HepG2 (cell line): ENCODE measurements at regions not wholly inside any gene's neighbourhood (a gene's known extent, or its start where the extent isn't known, plus 50 kb on each side); places are given as distances from the start of the nearest gene placed in this dataset.

ENCODE experiments used
- ATAC-seq: fragments of 200-7000 bp; cut with Tn5 transposase; 3 replicates; pipeline ENCODE4 v1.9.1; 2020; ENCODE audit warnings: mild to moderate bottlenecking, moderate library complexity
- BruUV-seq: library from RNA; stranded (reverse); fragments of 400-500 nt; replicated peaks from 2 replicates; lab custom pipeline; 2021; lab: Mats Ljungman, UMichigan
- CTCF ChIA-PET: fragments of 300-600 bp; formaldehyde crosslinking; extraction: SDS; loops from one replicate; lab custom pipeline; 2021; ENCODE audit warnings: low total read pairs, inconsistent platforms, low intra/inter-chr PET ratio; lab: Yijun Ruan, JAX
- POLR2A ChIA-PET: fragments of 350-600 bp; sonication (Branson Sonifier 250); formaldehyde crosslinking; loops from one replicate; lab custom pipeline; 2020; ENCODE audit warnings: antibody characterized with exemption, inconsistent platforms; lab: Yijun Ruan, JAX
- DNase-seq: peaks from one replicate; pipeline ENCODE4 v3.0.0-alpha.2; 2015; ENCODE audit warnings: low spot score
- FAIRE-seq: peaks from 3 replicates; lab custom pipeline; 2011; peaks lifted over from hg19 to GRCh38; lab: Jason Lieb, UNC
- H2AFZ ChIP-seq: one replicate; pipeline ENCODE4 v1.6.1; 2011; ENCODE audit warnings: low read length, inconsistent platforms
- H3K27ac ChIP-seq: fragments of 300-600 bp; 3 replicates; pipeline ENCODE4 v1.8.0; 2011; ENCODE audit warnings: mixed run types, mild to moderate bottlenecking, mixed read lengths, low read length, inconsistent platforms; ENCODE audit not compliant: insufficient read depth; ENCODE audit errors: extremely low read length
- H3K27me3 ChIP-seq, 2 experiments: fragments of 200-600 bp in 1 of 2; 2 replicates in 1 of 2; 3 replicates in 1 of 2; pipeline versions ENCODE4 v1.6.0 to v1.8.0; 2011; ENCODE audit warnings: low read length in 2 of 2, mild to moderate bottlenecking in 2 of 2, moderate library complexity in 2 of 2, inconsistent platforms in 1 of 2; ENCODE audit not compliant: insufficient read depth in 2 of 2, control insufficient read depth in 1 of 2
- H3K36me3 ChIP-seq, 2 experiments: fragments of 200-600 bp in 1 of 2; replicated peaks in 1 of 2; 2 replicates in 1 of 2; 3 replicates in 1 of 2; pipeline versions ENCODE4 v1.5.1 to v1.8.0; 2011; ENCODE audit warnings: low read length in 2 of 2, inconsistent platforms in 1 of 2; ENCODE audit not compliant: insufficient read depth in 2 of 2, control insufficient read depth in 1 of 2
- H3K4me1 ChIP-seq: 2 replicates; pipeline ENCODE4 v1.5.1; 2012; ENCODE audit warnings: low read length, inconsistent platforms; ENCODE audit not compliant: insufficient read depth
- H3K4me2 ChIP-seq: 2 replicates; pipeline ENCODE4 v1.6.0; 2011; ENCODE audit warnings: low read depth, low read length, inconsistent platforms
- H3K4me3 ChIP-seq, 3 experiments: fragments of 200-600 bp in 1 of 3; sonication (generic), shearing (Covaris generic) in 1 of 3; replicated peaks in 1 of 3; 2 replicates each; pipeline ENCODE4 v1.5.1; 2011 to 2016; ENCODE audit warnings: low read length in 3 of 3, inconsistent platforms in 2 of 3, low read depth in 2 of 3, mild to moderate bottlenecking in 2 of 3, control low read depth in 1 of 3, mixed read lengths in 1 of 3; ENCODE audit not compliant: insufficient read depth in 1 of 3
- H3K79me2 ChIP-seq: one replicate; pipeline ENCODE4 v1.6.1; 2011; ENCODE audit warnings: low read length, inconsistent platforms; ENCODE audit not compliant: insufficient read depth
- H3K9ac ChIP-seq: 2 replicates; pipeline ENCODE4 v1.6.0; 2011; ENCODE audit warnings: mild to moderate bottlenecking, low read depth, low read length, inconsistent platforms; ENCODE audit not compliant: insufficient read depth
- H3K9me3 ChIP-seq: 2 replicates; pipeline ENCODE4 v1.5.1; 2012; ENCODE audit warnings: mild to moderate bottlenecking, low read length
- H4K20me1 ChIP-seq: 2 replicates; pipeline ENCODE4 v1.6.0; 2011; ENCODE audit warnings: inconsistent platforms, mild to moderate bottlenecking, low read length, moderate library complexity; ENCODE audit not compliant: insufficient read depth
- CHD2 ChIP-seq: IDR thresholded peaks from 2 replicates; pipeline ENCODE4 v1.6.1; 2011; ENCODE audit warnings: low read depth, low read length, improper control_type of control experiment
- HCFC1 ChIP-seq: fragments of 150-350 bp; IDR thresholded peaks from 2 replicates; pipeline ENCODE4 v1.6.1; 2014; ENCODE audit warnings: low read depth, low read length
- PCBP2 ChIP-seq: fragments of 200-400 bp; formaldehyde crosslinking; optimal IDR thresholded peaks from 2 replicates; pipeline ENCODE3; 2018; ENCODE audit warnings: low read length, low read depth; ENCODE audit not compliant: poor library complexity, severe bottlenecking
- RARG ChIP-seq: sonication (generic); formaldehyde crosslinking; IDR thresholded peaks from 2 replicates; pipeline ENCODE4 v1.4.0; 2020; ENCODE audit warnings: low read depth, mild to moderate bottlenecking, missing genetic modification reagents
- RFXANK ChIP-seq: IDR thresholded peaks from 2 replicates; pipeline ENCODE4 v1.6.1; 2016
- WGBS: methylation state at CpG from one replicate; pipeline ENCODE4 v1.1.6; 2017; ENCODE audit warnings: low lambda C conversion rate; 5-methylcytosine and 5-hydroxymethylcytosine counted together
- in situ Hi-C: cut with HindIII; loops from 2 replicates; pipeline ENCODE4 v1.10.0; 2017; ENCODE audit warnings: low pct_unique_long_range_greater_than_20kb; ENCODE audit not compliant: extremely low pct_ligation_motif_present
- intact Hi-C: fragments of 100-400 bp; cut with micrococcal nuclease; formaldehyde crosslinking; loops from one replicate; pipeline ENCODE4 v1.10.0; 2022; ENCODE audit not compliant: unreplicated experiment

- BruUV-seq, result no TSS peak
- H3K27me3 ChIP-seq, result peaks cover 0 to 8% of the 10 kb centered on the region in 2 experiments; a peak in 1 of 5 replicates
- intact Hi-C loops, result no loop called here
- H3K36me3 ChIP-seq, result no peaks in the 10 kb centered on the region
- H3K9ac ChIP-seq, result no peak overlapping the region
- no peak overlapping the region for H3K4me3 ChIP-seq
- DNase-seq, result no peak
- CTCF ChIA-PET, result no interaction called here
- WGBS, result 48% methylated on average over 13 of the region's 13 CpGs
- no peaks in the 10 kb centered on the region for H4K20me1 ChIP-seq
- H3K4me2 ChIP-seq, result no peak overlapping the region
- H3K9me3 ChIP-seq, result no peaks in the 10 kb centered on the region
- H3K4me1 ChIP-seq, result 0 out of 2 replicates have a peak, but pooled peaks cover 8% of the 10 kb centered on the region
- TF ChIP-seq HCFC1, result no peak
- no peak for TF ChIP-seq PCBP2
- TF ChIP-seq, all 625 proteins: peak for 0
- in situ Hi-C loops, result no loop called here
- FAIRE-seq (no peak), ATAC-seq (no peak)
- H2AFZ ChIP-seq, result no peak overlapping the region
- no peaks in the 10 kb centered on the region for H3K79me2 ChIP-seq
- POLR2A ChIA-PET, result no interaction called here
- H3K27ac ChIP-seq, result no peak overlapping the region
These were observed 281.7 kb downstream of the KLF6 start for GRCh38 chr10:3503299-3503698.

GRCh38 chr10:3502673-3503072, 282.3 kb downstream of the KLF6 start:
- no peaks in the 10 kb centered on the region for H3K36me3 ChIP-seq
- no peak overlapping the region for H3K27ac ChIP-seq
- BruUV-seq, result no TSS peak
- no peak overlapping the region for H3K9ac ChIP-seq
- intact Hi-C loops, result no loop called here
- no peak overlapping the region for H3K4me2 ChIP-seq
- no peak overlapping the region for H2AFZ ChIP-seq
- WGBS, result 15% methylated on average over 6 of the region's 6 CpGs
- no peaks in the 10 kb centered on the region for H4K20me1 ChIP-seq
- H3K79me2 ChIP-seq, result no peaks in the 10 kb centered on the region
- no peak for ATAC-seq
- peaks cover 0 to 8% of the 10 kb centered on the region in 2 experiments; a peak in 1 of 5 replicates for H3K27me3 ChIP-seq
- no peaks in the 10 kb centered on the region for H3K9me3 ChIP-seq
- no peak overlapping the region for H3K4me3 ChIP-seq
- H3K4me1 ChIP-seq, result 0 out of 2 replicates have a peak, but pooled peaks cover 8% of the 10 kb centered on the region
- FAIRE-seq, result no peak
- DNase-seq, result no peak
- TF ChIP-seq RFXANK (no peak), CHD2 (no peak), RARG (CRISPR knock-in tag) (no peak)
- in situ Hi-C loops, result no loop called here
- ChIA-PET POLR2A (no interaction called here), CTCF (no interaction called here)
